Bronchial epithelial cell (primary cell): ENCODE measurements at regions not wholly inside any gene's neighbourhood (a gene's known extent, or its start where the extent isn't known, plus 50 kb on each side); places are given as distances from the start of the nearest gene placed in this dataset.

ENCODE experiments used
- DNase-seq: peaks from one replicate; pipeline ENCODE4 v3.0.0-alpha.2; 2010; ENCODE audit warnings: low read depth
- FAIRE-seq: peaks from 2 replicates; lab custom pipeline; 2011; peaks lifted over from hg19 to GRCh38; lab: Jason Lieb, UNC
- H3K27me3 ChIP-seq: 2 replicates; pipeline ENCODE4 v1.5.1; 2011; ENCODE audit warnings: low read length; ENCODE audit not compliant: control insufficient read depth, insufficient read depth
- H3K36me3 ChIP-seq: 2 replicates; pipeline ENCODE4 v1.5.1; 2011; ENCODE audit warnings: low read length; ENCODE audit not compliant: control insufficient read depth, insufficient read depth
- H3K4me3 ChIP-seq: 2 replicates; pipeline ENCODE4 v1.5.1; 2011; ENCODE audit warnings: mild to moderate bottlenecking, low read depth, low read length, control low read depth
- TF ChIP-seq, protein P1 (sequence below): IDR thresholded peaks from 2 replicates; pipeline ENCODE4 v1.5.1; 2011; ENCODE audit warnings: mild to moderate bottlenecking, moderate library complexity, low read length, control low read depth, inconsistent platforms; ENCODE audit not compliant: insufficient read depth, severe bottlenecking

DNA sequence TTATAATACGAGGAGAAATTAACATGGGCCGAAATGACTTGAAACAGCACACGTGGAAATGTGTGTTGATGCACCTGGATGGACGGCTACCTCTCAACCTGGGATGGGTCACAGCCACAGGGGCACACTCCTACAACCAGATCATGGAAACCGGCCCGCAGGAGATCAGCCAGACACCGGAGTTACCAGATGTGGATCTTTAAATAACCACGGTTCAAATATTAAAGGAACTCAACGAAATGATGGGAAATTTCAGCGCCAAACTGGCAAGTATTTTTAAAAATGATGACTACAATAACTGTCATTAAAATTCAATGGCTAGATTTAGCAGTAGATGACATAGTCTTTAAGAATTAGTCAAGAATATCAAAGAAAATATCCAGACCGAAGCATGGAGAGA lies 166.9 kb upstream of the GPR12 start:
- no peak for FAIRE-seq
- no peak for DNase-seq
- TF ChIP-seq, protein P1, sequence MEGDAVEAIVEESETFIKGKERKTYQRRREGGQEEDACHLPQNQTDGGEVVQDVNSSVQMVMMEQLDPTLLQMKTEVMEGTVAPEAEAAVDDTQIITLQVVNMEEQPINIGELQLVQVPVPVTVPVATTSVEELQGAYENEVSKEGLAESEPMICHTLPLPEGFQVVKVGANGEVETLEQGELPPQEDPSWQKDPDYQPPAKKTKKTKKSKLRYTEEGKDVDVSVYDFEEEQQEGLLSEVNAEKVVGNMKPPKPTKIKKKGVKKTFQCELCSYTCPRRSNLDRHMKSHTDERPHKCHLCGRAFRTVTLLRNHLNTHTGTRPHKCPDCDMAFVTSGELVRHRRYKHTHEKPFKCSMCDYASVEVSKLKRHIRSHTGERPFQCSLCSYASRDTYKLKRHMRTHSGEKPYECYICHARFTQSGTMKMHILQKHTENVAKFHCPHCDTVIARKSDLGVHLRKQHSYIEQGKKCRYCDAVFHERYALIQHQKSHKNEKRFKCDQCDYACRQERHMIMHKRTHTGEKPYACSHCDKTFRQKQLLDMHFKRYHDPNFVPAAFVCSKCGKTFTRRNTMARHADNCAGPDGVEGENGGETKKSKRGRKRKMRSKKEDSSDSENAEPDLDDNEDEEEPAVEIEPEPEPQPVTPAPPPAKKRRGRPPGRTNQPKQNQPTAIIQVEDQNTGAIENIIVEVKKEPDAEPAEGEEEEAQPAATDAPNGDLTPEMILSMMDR, result no peak
- H3K27me3 ChIP-seq, result no peaks in the 10 kb centered on the region
- H3K4me3 ChIP-seq, result no peak overlapping the region
- no peaks in the 10 kb centered on the region for H3K36me3 ChIP-seq

DNA sequence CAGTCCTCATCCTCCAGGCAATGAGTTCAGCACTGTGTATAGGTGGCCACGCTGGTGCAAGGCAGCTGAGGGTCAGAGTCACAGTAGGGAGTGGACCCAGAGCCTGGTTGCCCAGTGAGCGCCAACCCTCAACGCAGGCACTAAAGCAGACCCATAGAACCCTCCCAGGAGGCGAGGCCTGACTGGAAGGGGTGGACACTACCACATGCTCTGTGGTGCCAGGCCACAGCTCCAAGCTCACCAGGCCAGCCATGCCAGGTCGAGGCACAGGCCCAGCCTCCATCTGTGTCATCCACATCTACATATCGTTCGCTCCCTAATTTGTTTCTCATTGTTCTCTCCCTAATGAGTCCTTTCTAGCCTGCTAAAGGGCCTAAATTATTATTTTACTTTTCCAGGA lies 165.8 kb upstream of the GPR12 start:
- no peaks in the 10 kb centered on the region for H3K27me3 ChIP-seq
- no peak for DNase-seq

DNA sequence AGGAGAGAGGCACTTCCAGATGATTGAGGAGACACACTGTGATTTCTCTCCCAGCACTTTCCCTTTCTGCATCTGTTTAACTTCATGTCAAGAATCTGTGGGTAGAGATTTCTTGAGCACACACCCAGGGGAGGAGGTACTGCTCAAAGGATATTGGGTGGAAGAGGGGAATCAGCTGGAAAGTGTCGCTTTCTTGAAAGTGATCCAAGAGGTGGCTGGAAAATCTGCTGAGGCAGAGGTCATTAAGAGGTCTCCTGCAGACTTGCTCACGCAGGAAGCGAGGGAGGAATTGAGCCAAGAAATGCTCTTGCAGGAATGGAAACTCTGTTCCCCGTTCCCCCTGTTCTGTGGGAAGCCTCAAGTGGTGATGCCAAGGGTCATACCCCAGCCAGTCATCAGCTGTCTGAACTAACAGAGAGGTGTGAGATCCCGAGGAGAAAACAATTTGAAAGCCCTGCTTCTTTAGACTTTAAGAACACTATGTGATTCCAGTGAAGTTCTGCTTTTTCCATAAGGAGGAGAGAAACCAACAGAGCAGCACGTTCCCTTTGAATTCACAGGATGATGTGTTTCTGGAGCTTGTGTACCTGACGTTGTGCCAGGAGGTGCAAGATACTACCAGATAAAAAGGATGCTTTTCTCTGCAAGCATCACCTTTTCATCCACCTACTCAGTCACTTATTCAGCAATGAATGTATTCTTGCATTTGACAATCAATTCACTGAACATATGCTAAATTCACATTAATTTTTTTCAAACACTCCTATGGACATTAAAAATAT lies 163.4 kb upstream of the GPR12 start:
- Histone ChIP-seq H3K4me3 (no peak overlapping the region), H3K27me3 (no peaks in the 10 kb centered on the region), H3K36me3 (no peaks in the 10 kb centered on the region)
- FAIRE-seq (no peak), DNase-seq (peak; percentile 40)
- TF ChIP-seq, protein P1, result no peak

More for the DNA sequence above, 165.8 kb upstream of the GPR12 start:
- no peaks in the 10 kb centered on the region for H3K36me3 ChIP-seq
- no peak overlapping the region for H3K4me3 ChIP-seq
- TF ChIP-seq, protein P1, result no peak
- no peak for FAIRE-seq

DNA sequence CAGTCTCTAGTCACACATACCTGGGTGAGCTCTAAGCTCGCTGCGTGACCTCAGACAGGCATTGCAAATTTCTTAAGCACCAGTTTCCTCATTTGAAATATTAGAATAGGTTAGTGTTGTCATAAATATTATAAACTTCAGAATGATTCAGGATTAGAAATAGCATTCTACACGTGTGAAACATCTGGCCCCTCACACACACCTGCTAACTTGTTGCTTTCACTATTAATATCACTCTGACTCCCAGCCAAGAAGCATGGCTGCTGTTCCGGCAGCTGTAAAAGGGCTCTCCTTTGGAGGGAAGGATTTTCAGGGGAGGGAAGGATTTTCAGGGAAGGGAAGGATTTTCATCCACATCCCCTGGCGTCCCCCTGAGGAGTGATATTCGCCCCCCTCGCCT lies 161.3 kb upstream of the GPR12 start:
- Histone ChIP-seq H3K27me3 (no peaks in the 10 kb centered on the region), H3K36me3 (no peaks in the 10 kb centered on the region), H3K4me3 (no peak overlapping the region)
- DNase-seq, result no peak
- TF ChIP-seq, protein P1, result no peak
- FAIRE-seq, result no peak

DNA sequence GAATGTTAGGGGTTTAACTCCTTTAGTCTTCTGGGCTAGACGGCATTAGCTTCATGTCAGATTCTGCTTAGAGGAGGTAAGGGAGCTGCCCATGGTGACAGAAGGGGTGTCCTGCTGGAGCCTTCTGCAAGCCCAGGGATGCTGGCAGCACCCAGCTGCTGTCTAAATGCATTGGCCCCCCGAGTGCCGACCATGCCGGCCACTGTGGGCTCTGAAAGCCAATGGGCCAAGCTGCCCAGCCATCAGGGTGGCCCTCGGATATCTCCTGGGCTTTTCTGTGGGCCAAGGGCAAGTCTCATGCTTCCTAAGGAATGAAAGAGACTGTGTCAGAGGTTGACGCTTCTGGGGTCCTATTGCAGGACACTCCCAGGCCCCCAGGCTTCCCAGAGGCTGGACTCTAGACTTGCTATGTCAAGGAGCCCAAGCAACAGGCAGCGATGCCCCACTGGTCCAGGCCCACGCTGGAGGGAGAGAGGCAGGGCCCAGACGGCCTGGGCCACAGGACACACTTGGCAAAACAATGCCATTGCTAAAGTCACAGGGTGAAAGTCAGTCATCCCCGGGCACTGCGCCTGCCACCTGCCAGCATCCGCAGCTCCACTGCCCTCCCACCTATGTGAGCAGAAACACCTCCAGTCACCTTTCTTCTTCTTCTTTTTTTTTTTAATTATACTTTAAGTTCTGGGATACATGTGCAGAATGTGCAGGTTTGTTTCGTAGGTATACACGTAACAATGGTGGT lies 160.2 kb upstream of the GPR12 start:
- H3K36me3 ChIP-seq, result no peaks in the 10 kb centered on the region
- TF ChIP-seq, protein P1, result no peak
- DNase-seq (no peak), FAIRE-seq (no peak)
- H3K27me3 ChIP-seq, result no peaks in the 10 kb centered on the region
- no peak overlapping the region for H3K4me3 ChIP-seq
